NCI-H526 (cell line): ENCODE measurements at regions not wholly inside any gene's neighbourhood (a gene's known extent, or its start where the extent isn't known, plus 50 kb on each side); places are given as distances from the start of the nearest gene placed in this dataset.
"Not testable (repeated sequence)": the region's sequence is repeated elsewhere in the genome, so short reads cannot be mapped to it uniquely, and the experiment has no call there.

Experiments used
- DNase-seq, 2 experiments: peaks; one replicate each; lab custom pipeline; 2025; lab: John Stamatoyannopoulos, UW

DNA sequence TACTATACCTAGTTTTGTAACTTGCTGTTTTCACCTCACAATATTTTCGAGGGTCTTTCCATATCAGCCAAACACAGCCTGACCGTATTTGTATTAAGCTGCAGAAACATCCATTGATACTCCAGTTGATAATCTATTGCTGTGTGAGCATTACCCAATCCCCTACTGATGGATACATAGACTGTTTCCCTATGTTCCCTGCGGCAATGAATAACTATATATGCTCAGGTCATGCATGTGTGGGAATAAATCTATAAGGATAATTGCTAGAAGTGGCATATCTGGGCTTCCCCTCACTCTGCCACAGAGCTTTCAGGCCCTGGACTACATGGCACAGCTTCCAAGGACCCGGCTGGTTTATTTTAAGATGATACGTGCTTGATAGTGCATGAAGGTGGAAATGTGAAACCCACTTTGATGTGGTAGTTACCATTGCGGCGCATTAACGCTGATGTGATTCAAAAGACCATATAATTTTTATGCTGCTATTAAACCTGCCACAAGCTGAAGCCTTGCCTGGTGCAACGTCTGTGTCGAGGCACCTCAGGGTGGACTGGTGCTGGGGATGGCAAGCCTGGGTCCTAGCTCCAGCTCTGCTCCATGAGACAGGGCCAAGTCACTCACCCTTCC is 81.4 kb upstream of the KCNK12 start:
- peak in 1 of 2 experiments; percentile 10 for DNase-seq

DNA sequence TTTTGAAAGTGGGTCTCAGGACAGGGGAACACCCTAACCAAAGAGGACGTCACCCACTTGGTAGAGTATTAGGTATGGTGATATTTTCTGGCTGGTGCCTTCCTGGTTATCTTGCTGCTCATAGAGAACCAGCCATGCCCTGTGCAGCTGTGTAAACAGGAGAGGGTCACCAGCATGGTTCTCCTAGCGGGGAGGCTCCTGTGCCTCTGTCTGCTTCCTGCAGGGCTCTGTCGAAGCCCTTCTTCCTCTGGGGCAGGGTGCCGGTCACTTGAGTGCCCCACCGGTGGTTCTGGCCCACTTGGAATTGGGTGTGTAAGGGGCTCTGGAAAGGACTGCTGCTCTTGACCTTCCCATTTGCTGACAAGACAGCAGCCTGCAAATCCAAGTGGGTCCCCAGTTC is 80.5 kb upstream of the KCNK12 start:
- peak in 1 of 2 experiments; percentile 50 for DNase-seq

DNA sequence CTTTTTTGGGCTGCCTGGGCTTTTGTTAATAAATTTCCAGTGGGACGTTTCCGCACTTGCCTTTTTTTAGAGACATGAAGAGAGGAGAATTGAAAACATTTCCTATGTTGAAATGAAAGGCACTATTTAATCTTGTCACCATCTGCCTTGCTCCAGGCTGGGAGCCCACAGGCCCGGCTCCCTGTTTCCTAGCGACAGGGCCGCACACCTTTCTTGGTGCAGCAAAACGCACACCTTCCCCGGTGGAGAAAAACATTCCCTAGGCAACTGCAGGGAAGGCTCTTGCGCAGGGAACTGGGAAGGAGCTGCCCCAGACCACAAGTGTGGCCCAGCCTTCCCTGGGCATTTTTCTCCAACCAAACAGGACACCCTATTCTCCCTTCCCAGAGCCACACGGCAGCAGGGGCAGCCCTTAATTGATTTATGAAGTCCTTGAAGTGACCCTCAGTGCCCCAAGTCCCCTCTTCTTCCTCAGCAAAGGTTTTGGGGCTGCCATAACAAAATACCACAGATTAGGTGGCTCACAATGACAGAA is 79.3 kb upstream of the KCNK12 start:
- DNase-seq, result no peak

DNA sequence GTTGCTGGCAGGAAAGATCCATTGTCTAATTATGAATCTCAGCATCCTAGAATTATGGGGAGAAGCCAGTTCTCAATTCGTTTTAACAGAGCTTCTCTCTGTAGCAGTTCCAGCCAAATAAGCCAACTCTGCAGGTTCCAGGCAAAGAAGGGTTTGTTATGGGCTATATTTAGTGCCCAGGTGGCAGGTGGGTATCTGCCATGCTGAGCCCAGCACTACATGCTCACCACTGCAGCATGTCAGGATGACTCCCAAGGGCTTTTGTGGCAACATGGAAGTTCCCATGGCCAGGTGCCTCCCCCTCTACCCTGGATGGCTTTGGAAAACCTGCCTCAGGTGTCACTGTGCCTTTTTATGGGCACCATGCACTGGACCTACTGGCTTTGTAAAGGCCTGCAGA is 74.5 kb upstream of the KCNK12 start:
- no peak for DNase-seq

DNA sequence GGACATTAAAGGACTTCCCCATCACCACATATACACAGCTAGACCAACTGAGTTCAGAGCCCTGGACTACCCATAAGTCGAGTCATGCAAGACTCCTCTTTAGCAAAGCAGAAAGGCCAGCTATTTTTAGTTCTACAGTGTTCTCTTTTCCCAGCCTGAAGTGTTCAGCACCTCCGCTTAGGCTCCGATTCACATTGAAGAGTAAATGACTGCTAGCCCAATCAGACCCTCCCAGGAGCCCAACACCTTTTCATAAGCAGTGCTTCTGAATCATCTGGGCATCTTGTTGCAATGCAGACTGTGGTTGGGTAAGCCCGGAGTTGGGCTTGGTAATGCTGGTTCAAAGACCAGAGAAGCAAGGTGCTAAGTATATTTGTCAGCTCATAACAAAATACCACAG is 73.6 kb upstream of the KCNK12 start:
- no peak for DNase-seq

DNA sequence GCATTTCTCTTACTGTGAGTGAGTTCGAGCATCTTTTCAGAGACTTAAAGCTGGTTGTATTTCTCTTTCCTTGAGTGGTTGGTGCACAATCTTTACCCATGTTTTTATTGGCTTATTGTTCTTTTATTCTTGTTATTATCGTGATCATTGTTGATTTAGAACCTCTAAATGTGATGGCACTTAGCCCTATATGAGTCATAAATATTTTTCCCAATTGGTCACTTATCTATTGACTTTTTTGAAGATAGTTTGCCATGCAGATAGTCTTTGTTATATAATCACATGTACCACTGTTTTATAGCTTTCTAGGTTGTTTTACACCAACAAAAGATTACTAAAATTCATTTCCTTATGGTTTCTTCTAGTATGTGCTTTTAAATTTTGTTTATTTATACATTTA is 70.6 kb upstream of the KCNK12 start:
- DNase-seq, result no peak

DNA sequence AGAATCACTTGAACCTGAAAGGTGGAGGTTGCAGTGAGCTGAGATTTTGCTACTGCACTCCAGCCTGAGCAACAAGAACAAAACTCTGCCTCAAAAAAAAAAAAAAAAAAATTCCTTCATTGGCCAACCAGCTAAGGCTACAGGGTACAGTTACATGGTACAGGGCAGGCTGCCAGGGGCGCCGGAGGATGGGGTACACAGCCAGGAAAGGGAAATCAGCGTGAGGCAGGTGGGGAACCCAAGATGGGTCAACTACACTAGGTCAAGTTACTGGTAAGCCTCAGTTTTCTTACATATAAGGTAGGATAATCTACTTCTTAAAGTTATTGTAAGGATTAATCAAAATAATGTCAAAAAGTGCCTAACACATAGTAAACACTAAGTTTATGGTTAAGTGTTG is 69.6 kb upstream of the KCNK12 start:
- DNase-seq, result no peak

DNA sequence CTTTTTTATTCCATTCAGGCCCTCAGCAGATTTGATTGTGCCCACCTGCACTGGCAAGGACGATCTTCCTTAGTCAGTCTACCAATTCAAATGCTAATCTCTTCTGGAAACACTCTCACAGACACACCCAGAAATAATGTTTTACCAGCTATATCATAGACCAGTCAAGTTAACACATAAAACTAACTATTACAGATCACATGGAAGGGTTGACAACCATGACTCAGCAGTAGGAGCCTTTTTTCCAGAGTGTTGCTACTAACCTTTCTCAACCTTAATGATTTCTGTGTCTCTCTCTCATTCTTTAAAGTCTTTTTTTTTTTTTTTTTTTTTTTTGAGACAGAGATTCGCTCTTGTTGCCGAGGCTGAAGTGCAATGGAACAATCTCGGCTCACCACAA is 68.7 kb upstream of the KCNK12 start:
- DNase-seq, result no peak

DNA sequence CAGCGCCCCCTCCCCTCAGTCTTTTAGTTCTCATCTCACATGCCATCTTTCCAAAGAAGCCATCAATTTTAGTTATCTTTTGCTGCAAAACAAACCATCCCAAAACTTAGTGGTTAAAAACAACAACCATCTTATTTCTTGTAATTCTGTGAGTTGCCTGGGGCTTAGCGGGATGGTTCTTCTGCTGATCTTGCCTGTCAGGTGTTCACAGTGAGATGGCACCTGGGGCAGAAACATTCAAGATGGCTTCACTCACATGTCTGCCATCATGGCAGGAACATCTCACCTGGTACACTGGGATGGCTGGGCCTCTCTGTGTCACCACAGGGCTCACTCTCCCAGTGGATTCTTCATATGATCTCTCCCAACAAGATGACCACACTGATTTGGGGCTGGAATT is 67.6 kb upstream of the KCNK12 start:
- DNase-seq, result no peak

DNA sequence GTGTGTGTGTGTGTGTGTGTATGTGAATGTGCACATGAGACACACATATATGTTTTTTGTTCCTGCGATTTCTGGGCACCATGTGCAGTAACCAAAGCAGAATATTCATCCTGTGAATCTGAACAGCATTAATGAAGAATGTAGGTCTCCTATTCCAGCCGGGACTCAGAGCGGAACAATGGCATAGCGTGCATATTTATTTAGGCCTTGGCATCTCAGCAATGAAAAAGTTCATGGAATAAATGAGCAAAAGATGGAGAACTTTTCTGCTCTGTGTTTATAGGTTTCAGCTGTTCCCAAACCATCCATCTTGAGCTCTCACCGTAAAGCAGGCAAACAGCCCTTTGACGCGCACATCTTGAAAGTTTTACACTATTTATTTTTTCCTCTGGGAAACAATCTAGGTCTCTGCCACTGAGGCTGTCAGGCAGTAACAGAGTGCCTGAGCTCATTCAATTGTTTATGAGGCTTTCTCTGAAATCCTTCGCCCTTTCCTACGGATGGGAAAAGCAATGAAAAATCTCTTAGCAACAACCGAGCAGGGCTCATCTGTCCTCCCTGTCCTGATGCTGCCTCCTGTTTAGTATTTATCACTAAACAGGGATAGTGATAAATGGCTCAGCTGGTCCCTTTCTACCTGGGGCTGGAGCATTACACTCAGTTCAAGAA is 65.9 kb upstream of the KCNK12 start:
- DNase-seq, result no peak

DNA sequence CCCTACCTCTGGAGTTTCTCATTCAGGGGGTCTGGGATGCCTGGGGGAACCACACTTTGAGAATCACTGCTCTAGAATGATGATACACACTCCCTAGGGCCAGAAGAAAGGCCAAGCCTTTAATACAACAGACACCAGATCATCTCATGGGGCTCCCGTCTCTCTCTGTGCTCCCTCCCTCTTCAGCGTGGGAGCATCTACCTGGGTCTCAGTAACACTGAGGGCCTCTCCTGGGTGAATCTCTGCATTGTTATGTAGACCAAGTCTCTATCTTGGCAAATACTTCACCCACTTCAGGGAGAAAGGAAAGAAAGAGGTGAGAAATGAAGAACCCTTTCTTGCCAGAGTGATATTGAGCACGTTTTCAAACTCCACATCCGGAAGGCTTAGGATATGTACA is 65.4 kb upstream of the KCNK12 start:
- DNase-seq, result no peak

DNA sequence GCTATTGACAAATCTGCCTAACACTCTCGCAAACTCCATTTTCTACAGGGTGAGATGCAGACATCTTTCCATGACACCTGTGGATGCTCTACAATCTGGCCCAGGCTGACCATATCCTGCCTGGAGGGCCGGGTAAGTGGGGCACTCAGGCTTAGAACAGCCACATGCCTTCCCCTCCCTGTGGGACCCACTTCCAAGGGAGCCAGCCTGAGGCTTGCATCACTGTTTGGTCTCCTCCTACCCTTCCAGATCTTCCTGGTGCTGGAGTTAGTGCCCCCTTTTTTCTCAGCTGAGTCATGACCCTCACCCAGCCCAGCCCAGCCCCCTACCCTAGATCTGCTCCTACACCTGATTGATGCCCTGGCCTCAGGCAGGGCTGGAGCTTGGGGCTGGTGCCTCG is 62.0 kb upstream of the KCNK12 start:
- no peak for DNase-seq

DNA sequence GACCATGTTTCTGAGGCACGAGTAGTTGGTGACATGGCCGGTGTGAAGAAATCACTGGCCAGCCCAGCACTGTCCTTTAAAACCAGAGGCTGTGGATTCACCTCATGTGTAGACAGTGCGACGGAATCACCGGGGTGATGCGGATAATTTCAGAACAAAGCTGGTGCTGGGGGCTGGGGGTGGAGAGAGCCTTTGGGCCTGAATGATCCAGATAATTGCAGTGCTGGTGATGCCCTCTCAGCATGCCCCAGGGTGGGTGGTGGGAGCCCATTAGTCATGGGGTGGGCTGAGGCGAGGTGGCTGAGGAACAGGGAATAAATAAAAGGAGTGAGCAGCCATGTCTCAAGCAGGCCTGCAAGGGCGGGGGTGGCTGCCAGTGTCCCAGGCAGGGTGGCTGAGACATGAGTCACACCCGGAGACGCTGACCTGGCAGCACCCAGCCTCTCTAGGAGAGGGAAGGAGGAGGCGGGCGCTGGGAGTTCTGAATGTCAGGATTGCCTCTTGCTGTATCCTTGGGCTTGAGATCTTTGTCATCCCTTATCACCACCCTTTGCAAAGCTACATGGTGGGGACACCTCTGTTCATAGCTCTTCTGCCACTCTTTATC is 61.1 kb upstream of the KCNK12 start:
- DNase-seq, result no peak

DNA sequence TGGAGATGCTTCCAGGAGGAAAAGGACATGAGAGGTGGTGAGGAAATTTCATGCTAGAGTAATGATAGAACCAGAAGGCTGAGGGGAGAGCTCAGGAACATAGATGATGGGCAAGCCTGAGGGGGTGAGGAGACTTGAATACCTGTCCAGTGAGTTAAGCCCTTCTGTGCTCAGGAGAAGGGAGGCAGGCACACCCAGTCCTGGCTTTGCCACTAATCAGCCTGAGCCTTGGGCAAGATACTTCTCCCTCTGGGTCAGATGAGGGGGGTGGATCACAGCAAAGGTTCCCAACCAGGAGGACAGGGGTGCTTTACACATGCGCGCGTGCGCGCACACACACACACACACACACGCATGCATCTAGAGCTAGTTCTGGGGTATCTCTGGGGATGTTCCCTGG is 60.5 kb upstream of the KCNK12 start:
- DNase-seq, result no peak

DNA sequence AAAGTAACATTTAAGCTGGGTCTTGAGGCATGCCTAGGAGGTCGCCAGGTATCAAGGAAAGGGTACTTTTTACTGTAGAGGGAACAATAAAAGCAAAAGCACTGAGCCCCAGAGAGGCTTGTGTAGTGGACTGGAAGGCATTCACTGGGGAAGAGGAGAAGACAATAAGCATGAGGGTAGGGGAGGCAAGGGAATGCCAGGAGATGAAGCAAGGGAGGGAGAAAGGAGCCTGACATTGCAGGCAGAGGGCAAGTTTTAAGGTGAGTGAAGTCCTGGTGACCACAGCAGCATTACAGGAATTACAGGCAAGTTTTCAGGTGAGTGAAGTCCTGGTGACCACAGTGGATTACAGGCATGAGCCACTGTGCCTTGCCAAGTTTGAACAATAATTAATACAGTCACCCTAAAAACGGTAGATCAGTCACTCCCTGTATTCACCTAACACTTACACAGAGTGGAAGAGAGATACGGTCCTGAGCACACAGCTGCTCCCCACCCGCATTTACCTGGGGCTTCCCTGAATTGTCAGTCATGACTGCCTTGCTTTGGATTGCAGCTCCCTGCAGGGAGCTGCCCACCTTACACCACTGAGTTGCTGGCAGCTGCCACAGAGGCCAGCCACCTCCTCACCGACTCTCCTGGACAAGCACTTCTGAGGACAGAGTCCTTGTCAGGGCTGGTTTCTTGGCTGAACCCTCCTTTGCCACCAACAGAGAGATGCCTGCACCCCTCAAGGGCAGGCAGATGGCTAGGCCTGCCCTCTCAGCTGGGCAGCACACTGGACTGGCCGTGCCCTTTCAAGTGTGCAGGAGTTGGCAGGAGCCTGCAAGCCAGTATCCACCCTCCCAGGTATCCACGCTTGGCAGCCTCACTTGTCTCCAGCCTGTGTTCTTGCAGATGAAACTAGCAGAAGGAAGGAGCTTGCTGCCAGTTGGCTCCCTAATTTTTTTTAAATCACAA is 59.0 kb upstream of the KCNK12 start:
- no peak for DNase-seq

DNA sequence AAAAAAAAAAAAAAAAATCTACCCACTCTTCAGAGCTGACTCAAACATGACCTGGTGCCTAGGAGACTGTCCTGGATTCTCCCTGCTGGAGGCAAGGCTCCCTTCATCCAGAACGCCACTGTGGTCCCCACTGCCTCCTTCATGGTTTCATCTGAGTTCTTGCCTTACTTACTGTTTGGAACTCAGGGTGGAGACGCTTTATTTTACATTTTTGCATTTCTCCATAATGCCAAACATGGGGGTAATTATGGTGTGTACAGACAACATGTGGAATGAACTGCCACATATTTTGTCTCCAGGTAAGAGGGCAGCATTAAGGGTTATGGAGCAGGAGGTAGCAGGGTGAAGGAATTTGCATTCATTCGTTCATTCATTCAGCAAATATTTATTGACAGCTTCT is 58.1 kb upstream of the KCNK12 start:
- DNase-seq, result no peak

DNA sequence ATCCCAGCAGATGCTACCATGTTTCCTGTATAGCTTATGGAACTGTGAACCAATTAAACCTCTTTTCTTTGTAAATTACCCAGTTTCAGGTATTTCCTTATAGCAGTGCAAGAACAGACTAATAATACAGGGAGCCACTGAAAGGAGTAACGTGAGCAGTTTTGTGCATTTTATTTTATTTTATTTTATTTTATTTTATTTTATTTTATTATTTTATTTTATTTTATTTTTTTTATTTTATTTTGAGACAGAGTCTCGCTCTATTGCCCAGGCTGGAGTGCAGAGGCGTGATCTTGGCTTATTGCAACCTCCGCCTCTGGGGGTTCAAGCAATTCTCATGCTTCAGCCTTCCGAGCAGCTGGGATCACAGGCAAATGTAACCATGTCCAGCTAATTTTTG is 55.9 kb upstream of the KCNK12 start:
- no peak for DNase-seq

DNA sequence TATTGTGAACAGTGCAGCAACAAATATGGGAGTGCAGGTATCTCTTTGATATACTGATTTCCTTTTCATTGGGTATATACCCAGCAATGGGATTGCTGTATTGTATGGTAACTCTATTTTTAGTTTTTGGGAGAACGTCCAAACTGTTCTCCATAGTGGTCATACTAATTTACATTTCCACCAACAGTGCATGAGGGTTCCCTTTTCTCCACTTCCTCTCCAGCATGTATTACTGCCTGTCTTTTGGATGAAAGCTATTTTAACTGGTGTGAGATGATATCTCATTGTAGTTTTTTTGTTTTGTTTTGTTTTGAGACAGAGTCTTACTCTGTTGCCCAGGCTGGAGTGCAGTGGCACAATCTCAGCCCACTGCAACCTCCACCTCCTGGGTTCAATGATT is 52.4 kb upstream of the KCNK12 start:
- DNase-seq, result not testable (repeated sequence)

DNA sequence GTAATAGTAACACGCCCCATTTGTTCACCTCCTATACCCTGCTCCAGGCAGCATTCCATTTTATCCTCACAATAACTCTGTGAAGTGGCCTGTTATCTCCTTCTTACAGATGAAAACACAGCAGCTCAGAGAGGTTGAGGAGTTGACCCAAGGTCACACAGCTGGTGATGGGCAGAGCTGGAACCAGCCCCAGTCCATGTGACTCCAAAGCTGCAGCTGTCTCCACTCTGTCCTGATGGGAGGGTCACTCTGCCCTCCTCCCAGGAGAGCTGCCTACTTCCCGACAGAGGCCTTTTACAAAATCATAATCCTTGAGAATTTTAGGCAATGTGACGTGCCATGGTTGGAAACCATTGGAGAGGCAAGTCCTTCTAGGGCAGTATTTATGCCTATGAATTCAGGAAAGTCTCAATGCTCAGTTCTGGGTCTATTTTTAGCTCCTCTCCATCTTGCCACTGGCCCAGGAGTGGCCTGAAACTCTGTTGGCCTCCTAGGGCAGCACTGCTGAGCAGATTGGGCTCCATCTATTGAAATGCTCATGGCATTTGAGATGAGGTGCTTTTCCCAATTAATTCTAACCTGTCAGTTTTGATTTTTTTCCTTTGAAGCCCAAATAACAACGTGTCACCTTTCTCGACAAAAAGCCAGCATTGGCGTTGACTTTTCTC is 50.1 kb upstream of the KCNK12 start:
- DNase-seq, result no peak
